ENCODE measurements at regions not wholly inside any gene's neighbourhood (a gene's known extent, or its start where the extent isn't known, plus 50 kb on each side); places are given as distances from the start of the nearest gene placed in this dataset.
"Not testable (repeated sequence)": the region's sequence is repeated elsewhere in the genome, so short reads cannot be mapped to it uniquely, and the experiment has no call there.

DNA sequence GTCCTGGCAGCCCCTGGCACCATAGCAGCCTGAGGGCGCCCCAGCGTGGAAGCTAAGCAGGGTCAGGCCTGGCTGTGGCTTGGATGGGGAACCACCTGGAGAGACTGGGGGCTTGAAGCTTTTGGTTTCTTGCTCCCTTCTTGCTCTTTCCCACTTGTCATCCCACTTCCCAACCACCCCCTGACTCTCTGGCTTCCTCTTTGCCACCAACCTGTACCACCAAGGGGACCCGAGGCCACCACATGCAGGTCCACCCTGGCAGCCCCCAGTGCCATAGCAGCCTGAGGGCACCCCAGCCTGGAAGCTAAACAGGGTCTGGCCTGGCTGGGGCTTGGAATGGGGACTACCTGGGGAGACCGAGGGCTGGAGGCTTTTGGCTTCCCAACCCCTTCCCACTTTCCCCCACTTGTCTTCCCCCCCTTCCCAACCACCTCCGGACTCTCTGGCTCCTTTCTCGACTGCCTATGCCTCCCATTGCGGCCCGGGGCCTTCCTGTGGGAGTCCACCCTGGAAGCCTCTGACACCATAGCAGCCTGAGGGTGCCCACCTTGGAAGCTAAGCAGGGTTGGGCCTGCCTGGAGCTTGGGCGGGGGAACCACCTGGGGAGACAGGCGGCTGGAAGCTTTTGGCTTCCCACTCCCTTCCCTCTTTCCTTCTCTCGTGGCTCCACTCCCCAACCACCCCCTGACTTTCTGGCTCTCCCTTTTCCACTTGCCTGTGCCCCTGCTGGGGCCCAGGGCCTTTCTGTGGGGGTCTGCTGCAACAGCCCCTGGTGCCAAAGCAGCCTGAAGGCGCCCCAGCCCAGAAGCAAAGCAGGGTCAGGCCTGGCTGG is 2294.4 kb downstream of the TP53TG3F start:
- no peak for DNase-seq

DNA sequence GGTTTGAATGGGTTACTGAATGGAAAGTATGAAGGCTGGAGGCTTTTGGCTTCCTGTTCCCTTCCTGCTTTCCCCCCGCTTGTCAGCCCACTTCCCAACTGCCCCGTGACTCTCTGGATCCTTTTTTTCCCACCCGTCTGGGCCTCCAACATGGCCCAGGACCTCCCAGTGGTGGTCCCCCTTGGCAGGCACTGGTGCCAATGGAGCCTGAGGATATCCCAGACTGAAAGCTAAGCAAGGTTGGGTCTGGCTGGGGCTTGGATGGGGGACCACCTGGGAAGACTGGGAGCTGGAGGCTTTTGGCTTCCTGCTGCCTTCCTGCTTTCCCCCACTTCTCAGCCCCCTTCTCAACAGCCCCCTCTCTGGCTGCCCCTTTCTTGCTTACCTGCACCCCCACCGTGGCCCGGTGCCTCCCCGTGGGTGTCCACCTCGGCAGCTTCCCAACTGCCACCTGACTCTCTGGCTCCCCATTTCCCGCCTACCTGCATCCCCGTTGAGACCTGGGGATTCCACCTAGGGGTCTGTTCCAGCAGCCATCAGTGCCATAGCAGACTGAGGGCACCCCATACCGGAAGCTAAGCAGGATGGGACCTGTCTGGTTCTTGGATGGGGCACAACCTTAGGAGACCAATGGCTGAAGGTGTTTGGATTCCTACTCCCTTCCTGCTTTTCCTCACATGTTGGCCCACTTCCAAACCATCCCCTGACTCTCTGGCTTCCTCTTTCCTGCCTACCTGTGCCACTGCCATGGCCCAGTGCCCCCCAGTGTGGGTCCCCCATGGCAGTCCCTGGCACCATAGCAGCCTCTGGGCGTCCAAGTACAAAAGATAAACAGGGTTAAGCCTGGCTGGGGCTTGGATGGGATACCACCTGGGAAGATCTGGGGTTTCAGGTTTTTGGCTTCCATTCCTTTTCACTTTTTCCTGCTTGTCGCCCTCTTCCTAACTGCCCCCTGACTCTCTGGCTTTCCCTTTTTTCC is 2295.3 kb downstream of the TP53TG3F start:
- no peak for DNase-seq

- DNase-seq: no peak
Observed at GRCh38 chr16:35788381-35788780, 2329.0 kb downstream of the TP53TG3F start.

- DNase-seq: no peak
Observed at GRCh38 chr16:35792516-35793285, 2333.3 kb downstream of the TP53TG3F start.

DNA sequence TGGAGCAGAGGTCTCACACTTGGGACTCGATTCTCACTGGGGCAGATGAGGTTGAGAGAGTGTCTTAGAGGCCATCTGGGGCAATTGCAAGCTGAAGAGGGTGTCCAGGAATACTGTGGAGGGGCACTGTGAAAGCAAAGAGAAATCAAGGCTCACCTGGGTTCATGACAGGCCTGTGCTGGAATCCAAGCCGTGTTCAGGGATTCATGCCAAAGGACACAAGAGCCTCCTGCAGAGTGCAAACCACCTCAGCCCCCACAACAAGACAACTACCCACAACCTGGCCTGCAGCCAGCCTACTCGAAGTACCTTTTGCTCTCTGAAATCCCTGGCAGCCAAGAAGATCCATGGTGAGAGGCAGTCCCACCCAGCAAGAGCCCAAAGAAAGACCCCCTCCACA is 2334.2 kb downstream of the TP53TG3F start:
- no peak for DNase-seq

DNA sequence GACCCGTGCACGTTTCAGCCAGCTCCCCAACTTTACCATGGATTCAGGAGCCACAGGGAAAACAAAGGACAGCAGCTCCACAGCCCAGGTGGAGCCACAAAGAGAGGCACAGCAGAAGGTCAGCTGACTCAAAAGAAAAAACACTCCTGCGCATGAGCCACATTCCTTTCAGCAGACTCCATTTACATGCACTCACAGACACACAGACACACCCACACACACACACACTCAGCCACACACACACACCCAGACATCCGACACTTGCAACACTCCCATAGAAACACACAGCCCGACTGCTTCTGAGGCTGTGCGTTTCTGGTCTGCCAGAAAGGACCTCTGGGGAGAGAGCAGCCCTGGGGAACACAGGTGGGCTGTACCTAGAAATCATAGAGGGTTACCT is 2335.5 kb downstream of the TP53TG3F start:
- DNase-seq: no peak

DNA sequence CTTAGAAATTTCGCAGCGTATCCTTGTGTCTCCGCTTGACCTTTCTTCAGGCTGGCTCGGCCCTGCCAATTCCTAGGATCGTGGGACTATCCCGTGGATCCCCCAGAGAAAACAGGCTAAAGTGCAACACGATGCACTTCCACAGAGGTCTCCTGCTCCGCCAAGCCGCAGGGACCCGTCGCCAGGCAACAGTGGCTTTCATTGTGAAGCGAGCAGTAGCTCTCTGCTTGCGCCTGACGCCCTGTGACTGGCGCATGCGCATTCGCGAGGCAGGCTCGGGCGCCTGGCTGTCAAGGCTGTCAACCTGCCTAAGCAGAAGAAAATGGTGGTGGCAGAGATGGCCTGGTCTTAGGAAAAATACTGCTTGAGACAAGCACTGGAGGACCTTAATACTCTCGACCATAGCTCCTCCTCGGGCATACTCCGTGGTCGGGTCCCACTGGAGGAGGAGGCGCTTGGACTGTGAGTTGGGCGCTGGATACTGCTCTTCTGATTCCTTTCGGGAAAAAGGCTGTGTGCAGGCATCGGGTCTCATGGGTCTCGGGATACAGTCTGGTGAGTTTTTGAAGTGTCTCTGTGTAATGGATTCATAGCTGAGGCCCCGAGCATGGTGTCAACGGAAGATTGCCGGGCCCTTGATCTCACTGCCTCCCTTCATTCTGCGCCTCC is 2336.1 kb downstream of the TP53TG3F start:
- DNase-seq: no peak

- DNase-seq: no peak
Observed at GRCh38 chr16:35797811-35798210, 2338.4 kb downstream of the TP53TG3F start.

DNA sequence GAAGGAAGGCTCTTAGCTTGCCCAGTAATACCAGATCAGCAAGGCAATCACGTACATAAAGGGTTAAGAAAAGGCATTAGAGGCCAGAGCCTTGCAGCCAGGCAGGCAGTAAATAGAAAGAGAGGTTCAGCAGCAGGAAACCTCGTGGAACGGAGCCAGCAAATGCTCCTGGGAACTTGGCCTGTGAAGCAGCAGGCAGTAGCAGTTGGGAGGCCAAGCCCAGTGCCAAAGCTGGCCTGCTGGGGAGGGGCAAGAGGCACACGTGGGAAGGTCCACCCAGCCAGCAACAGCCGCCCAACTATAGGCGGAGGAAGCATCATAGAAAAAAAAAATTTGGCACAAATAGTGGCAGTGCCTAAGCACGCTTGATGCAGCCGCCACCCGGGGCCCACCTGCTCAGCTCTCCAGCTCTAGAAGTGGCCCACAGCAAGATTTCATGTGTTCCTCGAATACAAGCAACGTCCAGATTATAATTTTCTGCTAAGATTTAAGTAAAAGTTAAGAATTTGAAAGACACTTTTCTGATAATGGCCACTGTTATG is 2339.5 kb downstream of the TP53TG3F start:
- DNase-seq: no peak

GRCh38 chr16:35804465-35804864 is 2345.1 kb downstream of the TP53TG3F start:
- DNase-seq: not testable (repeated sequence)

DNA sequence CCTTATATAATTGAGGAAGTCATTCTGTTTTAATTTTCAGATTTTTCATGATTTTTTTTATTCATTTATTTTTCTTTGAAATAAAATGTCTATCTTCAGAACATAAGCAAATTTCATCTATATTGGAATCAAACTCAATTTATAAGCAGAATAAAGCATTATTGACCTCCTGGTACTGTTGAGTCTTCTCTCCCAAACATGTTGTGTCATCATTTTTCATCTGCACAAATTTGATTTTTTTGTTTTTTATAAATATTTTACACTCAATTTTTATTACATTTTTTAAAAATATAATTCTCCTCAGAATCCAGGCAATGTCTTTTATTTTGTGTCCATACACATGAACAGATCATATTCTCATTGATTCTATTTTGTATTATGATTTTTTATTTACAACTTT is 2363.9 kb downstream of the TP53TG3F start:
- DNase-seq: no peak

DNA sequence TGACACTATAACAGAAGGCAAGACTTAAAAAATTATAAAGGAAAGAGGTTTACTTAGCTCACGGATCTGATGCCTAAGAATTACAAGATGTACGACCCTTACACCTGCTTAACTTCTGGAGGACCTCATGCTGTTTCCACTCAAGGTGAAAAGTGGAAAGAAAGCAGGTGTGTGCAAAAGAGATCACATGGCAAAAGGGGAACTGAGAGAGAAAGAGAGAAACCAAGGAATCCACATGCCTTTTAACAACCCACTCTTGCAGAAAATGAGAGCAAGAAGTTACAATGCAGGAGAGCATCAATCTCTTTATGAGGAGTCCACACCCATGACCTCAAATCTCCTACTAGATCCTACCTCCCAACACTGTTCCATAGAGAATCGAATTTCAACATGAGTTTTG is 2382.2 kb downstream of the TP53TG3F start:
- no peak for DNase-seq

- no peak for DNase-seq
Observed at GRCh38 chr16:35862242-35862641, 2402.8 kb downstream of the TP53TG3F start.

- no peak for DNase-seq
Observed at GRCh38 chr16:35868630-35869029, 2409.2 kb downstream of the TP53TG3F start.

- DNase-seq: no peak
Observed at GRCh38 chr16:35873472-35873871, 2414.1 kb downstream of the TP53TG3F start.

DNA sequence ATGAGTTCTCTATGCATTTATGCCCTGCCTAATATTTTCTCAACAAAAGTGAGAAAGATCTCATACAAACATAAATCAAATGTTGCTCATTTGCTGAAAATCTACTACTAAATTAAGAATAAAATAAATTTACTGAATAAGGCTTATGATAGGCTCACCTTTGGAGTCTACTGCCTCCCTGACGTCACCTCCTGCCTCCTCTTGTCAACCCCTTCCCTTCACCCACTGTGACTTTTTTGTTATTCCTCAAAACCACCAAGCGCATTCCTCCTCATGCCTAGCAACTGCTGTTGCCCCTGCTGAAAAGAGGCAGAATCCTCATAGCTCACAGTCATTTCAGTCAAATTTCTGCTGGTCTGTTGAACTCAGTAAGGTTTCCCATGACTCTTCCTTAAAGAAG is 2422.2 kb downstream of the TP53TG3F start:
- no peak for DNase-seq

DNA sequence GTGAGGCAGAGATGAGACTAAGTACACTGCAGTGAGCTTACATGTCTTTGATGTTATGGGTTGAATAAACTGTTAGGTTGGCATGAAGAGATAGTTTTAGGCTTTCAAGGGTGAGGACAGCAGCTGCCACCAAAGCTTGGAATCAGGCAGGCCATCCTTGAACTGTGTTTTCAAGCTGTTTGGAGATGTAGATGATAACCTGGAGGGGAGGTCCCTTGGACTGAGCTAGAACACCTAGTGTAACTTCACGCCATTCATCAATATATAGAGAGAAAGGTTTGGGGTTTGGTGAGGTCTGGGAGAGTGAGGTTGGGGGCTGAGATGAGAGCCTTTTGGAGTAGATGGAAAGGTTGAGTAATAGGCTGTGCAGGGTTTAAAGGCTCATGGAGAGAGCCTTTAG is 2447.0 kb downstream of the TP53TG3F start:
- no peak for DNase-seq

DNA sequence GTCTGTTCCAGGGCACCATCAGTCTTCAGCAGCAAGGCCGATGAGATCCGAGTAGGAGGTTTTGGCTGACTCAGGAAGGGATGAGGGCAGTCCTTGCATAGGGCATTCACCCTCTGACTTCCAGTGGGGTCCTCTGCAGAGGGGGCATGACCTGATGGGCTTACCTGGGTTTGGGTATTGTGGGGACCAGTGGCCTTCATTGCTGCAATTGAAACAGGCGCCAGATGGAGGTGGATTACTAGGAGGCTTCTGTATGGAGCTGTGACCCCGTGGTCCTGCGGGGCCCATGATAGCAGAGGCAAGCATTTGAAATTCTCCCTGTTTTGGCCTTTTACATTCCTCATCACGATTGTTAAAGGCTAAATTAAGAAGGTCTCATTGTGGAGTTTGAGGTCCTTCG is 2448.7 kb downstream of the TP53TG3F start:
- no peak for DNase-seq

- no peak for DNase-seq
Observed at GRCh38 chr16:35908942-35909341, 2449.5 kb downstream of the TP53TG3F start.

DNA sequence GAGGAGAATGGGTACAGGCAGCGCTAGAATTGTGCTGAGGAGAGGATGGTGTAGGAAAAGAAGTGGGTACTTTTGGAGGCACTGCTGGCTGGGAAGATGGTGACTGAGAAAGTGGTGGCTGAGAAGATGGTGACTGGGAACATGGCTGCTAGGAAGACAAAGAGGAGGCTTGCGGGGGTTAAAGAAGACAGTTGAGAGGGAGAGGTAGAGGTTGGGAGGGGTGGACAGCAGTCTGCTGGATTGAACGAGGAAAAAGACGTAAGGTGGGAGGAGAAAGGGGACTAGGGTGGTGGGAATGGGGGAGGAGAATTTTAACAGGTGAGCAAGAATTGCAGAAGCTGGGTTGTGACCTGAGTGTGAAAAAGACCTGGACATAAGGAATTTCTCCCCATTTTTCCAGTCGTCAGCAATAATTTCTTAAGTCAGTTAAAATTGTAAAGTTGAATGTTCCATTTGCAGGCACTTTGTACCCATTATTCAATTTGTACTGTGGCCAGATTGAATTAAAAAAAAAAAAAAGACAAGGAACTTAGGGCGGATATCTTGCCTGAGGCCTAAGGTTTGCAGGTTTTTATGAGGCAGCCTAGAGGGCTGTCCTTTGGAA is 2450.0 kb downstream of the TP53TG3F start:
- no peak for DNase-seq

- DNase-seq: no peak
Observed at GRCh38 chr16:35910409-35910808, 2451.0 kb downstream of the TP53TG3F start.

- no peak for DNase-seq
Observed at GRCh38 chr16:35911899-35912298, 2452.5 kb downstream of the TP53TG3F start.
